Mucosa of stomach (tissue), 1 donor: ENCODE measurements at regions not wholly inside any gene's neighbourhood (a gene's known extent, or its start where the extent isn't known, plus 50 kb on each side); places are given as distances from the start of the nearest gene placed in this dataset.

Source experiments
- H3K27me3 ChIP-seq: one replicate; pipeline ENCODE4 v1.7.0; 2013; ENCODE audit warnings: mild to moderate bottlenecking, low read length; ENCODE audit not compliant: control insufficient read depth, insufficient read depth
- H3K36me3 ChIP-seq: one replicate; pipeline ENCODE4 v1.7.0; 2013; ENCODE audit warnings: low read length; ENCODE audit not compliant: control insufficient read depth, insufficient read depth
- H3K4me1 ChIP-seq: one replicate; pipeline ENCODE4 v1.7.0; 2013; ENCODE audit warnings: mild to moderate bottlenecking, low read length; ENCODE audit not compliant: control insufficient read depth, insufficient read depth
- H3K4me3 ChIP-seq: one replicate; pipeline ENCODE4 v1.7.0; 2013; ENCODE audit warnings: low read length
- H3K9ac ChIP-seq: one replicate; pipeline ENCODE4 v1.7.0; 2013; ENCODE audit warnings: mild to moderate bottlenecking, low read length, moderate library complexity
- H3K9me3 ChIP-seq: one replicate; pipeline ENCODE4 v1.7.0; 2013; ENCODE audit warnings: mild to moderate bottlenecking, low read length, moderate library complexity; ENCODE audit not compliant: control insufficient read depth
- donor health status: Pancreatic carcinoma.

GRCh38 chr2:101623031-101623521, 74.4 kb upstream of the MAP4K4 start:
- no peaks in the 10 kb centered on the region for H3K36me3 ChIP-seq
- no peak overlapping the region for H3K4me3 ChIP-seq
- no peak overlapping the region for H3K9ac ChIP-seq
- H3K4me1 ChIP-seq = no peaks in the 10 kb centered on the region
- no peaks in the 10 kb centered on the region for H3K9me3 ChIP-seq
- H3K27me3 ChIP-seq = no peaks in the 10 kb centered on the region

GRCh38 chr2:101622210-101623030, 75.1 kb upstream of the MAP4K4 start:
- Histone ChIP-seq H3K4me3 (no peak overlapping the region), H3K9ac (no peak overlapping the region), H3K36me3 (no peaks in the 10 kb centered on the region), H3K4me1 (no peaks in the 10 kb centered on the region), H3K9me3 (no peaks in the 10 kb centered on the region), H3K27me3 (no peaks in the 10 kb centered on the region)

GRCh38 chr2:101619191-101619591, 78.3 kb upstream of the MAP4K4 start:
- Histone ChIP-seq H3K9ac (no peak overlapping the region), H3K4me1 (peaks cover 6% of the 10 kb centered on the region), H3K27me3 (no peaks in the 10 kb centered on the region), H3K9me3 (no peaks in the 10 kb centered on the region), H3K4me3 (no peak overlapping the region), H3K36me3 (no peaks in the 10 kb centered on the region)

GRCh38 chr2:101617796-101618195, 79.7 kb upstream of the MAP4K4 start:
- H3K4me1 ChIP-seq = peaks cover 6% of the 10 kb centered on the region
- no peak overlapping the region for H3K9ac ChIP-seq
- H3K9me3 ChIP-seq = no peaks in the 10 kb centered on the region
- H3K4me3 ChIP-seq = no peak overlapping the region
- no peaks in the 10 kb centered on the region for H3K36me3 ChIP-seq
- no peaks in the 10 kb centered on the region for H3K27me3 ChIP-seq

- Histone ChIP-seq H3K9ac (no peak overlapping the region), H3K4me3 (no peak overlapping the region), H3K27me3 (no peaks in the 10 kb centered on the region), H3K36me3 (no peaks in the 10 kb centered on the region), H3K4me1 (peaks cover 6% of the 10 kb centered on the region), H3K9me3 (no peaks in the 10 kb centered on the region)
These were observed 80.3 kb upstream of the MAP4K4 start for GRCh38 chr2:101617188-101617587.

GRCh38 chr2:101614127-101614759, 83.3 kb upstream of the MAP4K4 start:
- Histone ChIP-seq H3K36me3 (no peaks in the 10 kb centered on the region), H3K4me3 (no peak overlapping the region), H3K9ac (no peak overlapping the region), H3K9me3 (no peaks in the 10 kb centered on the region), H3K4me1 (peaks cover 6% of the 10 kb centered on the region), H3K27me3 (no peaks in the 10 kb centered on the region)

- H3K9ac ChIP-seq = no peak overlapping the region
- no peaks in the 10 kb centered on the region for H3K36me3 ChIP-seq
- peaks cover 6% of the 10 kb centered on the region for H3K4me1 ChIP-seq
- H3K27me3 ChIP-seq = no peaks in the 10 kb centered on the region
- no peak overlapping the region for H3K4me3 ChIP-seq
- no peaks in the 10 kb centered on the region for H3K9me3 ChIP-seq
These were observed 84.3 kb upstream of the MAP4K4 start for GRCh38 chr2:101613056-101613704.

- H3K4me3 ChIP-seq = no peak overlapping the region
- peaks cover 6% of the 10 kb centered on the region for H3K4me1 ChIP-seq
- no peaks in the 10 kb centered on the region for H3K36me3 ChIP-seq
- no peaks in the 10 kb centered on the region for H3K9me3 ChIP-seq
- no peaks in the 10 kb centered on the region for H3K27me3 ChIP-seq
- H3K9ac ChIP-seq = no peak overlapping the region
These were observed 85.5 kb upstream of the MAP4K4 start for GRCh38 chr2:101612019-101612418.

- no peak overlapping the region for H3K4me3 ChIP-seq
- H3K36me3 ChIP-seq = no peaks in the 10 kb centered on the region
- no peaks in the 10 kb centered on the region for H3K4me1 ChIP-seq
- no peaks in the 10 kb centered on the region for H3K9me3 ChIP-seq
- H3K9ac ChIP-seq = no peak overlapping the region
- H3K27me3 ChIP-seq = no peaks in the 10 kb centered on the region
These were observed 86.7 kb upstream of the MAP4K4 start for GRCh38 chr2:101610750-101611315.

GRCh38 chr2:101609433-101609832, 88.1 kb upstream of the MAP4K4 start:
- H3K4me3 ChIP-seq = no peak overlapping the region
- no peaks in the 10 kb centered on the region for H3K9me3 ChIP-seq
- no peaks in the 10 kb centered on the region for H3K4me1 ChIP-seq
- H3K36me3 ChIP-seq = no peaks in the 10 kb centered on the region
- no peak overlapping the region for H3K9ac ChIP-seq
- H3K27me3 ChIP-seq = no peaks in the 10 kb centered on the region

GRCh38 chr2:101608408-101609310, 88.8 kb upstream of the MAP4K4 start:
- no peaks in the 10 kb centered on the region for H3K4me1 ChIP-seq
- H3K9me3 ChIP-seq = no peaks in the 10 kb centered on the region
- no peak overlapping the region for H3K9ac ChIP-seq
- no peaks in the 10 kb centered on the region for H3K36me3 ChIP-seq
- H3K4me3 ChIP-seq = no peak overlapping the region
- H3K27me3 ChIP-seq = no peaks in the 10 kb centered on the region
